NCI-H187 treated with DMSO at 0.1 percent for 48 hours (cell line): ENCODE measurements at regions not wholly inside any gene's neighbourhood (a gene's known extent, or its start where the extent isn't known, plus 50 kb on each side); places are given as distances from the start of the nearest gene placed in this dataset.

ENCODE experiments used
- DNase-seq: peaks from one replicate; lab custom pipeline; 2025; lab: John Stamatoyannopoulos, UW

DNA sequence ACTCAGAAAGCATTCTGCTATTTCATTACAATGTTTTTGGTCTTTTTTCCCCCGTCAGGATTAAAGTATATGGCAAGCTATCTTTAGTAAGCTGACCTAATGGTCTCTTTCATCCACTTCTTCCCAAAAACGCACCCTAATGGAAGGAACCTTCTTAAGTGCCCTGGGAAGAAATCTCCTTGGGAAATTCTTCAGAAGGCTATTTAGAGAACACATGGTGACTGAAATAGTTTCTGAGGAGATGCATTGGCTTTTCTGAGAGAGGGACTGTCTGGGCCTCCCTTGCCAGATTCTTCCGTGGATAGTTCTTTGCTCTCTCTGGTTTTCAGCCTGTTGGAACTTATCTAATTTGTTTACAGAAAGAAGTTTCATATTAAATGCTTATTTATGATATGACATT lies 524.1 kb upstream of the MEF2C start:
- no peak for DNase-seq

DNA sequence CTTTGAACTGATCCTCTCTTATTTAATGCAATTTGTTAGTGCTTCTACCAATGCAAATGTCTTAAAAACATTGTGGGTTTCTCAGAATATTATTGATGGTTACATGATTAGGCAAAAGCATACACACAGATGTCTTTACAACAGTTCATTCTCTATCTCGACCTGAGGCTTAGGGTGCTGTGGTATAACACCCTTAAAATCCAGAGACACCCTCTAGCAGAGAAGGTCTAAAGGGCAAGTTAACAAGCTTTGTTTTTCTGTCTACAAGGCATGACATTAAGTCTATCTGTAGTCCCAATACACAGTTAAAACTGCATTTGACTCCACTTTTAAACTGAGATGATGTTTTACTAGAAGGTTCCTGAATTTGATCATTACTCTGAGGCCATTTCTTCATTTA lies 518.7 kb upstream of the MEF2C start:
- DNase-seq: no peak

DNA sequence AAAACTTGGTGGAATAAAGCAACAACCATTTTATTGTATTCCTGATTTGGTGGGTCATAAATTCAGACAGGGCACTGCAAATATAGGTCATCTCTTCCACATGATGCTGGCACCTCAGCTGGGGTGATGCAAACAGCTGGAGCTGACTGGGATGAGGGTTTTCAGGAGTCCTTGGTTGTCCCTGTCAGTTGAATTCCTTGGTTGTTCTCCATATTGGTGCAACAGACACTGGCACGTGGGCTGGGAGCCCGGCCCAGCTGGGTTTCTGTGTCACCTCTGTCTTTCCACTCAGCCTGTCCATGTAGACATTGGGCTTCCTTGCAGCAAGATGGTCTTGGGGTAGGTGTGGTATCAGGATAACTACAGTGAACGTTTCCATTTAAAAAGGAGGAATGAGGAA lies 518.0 kb upstream of the MEF2C start:
- no peak for DNase-seq

DNA sequence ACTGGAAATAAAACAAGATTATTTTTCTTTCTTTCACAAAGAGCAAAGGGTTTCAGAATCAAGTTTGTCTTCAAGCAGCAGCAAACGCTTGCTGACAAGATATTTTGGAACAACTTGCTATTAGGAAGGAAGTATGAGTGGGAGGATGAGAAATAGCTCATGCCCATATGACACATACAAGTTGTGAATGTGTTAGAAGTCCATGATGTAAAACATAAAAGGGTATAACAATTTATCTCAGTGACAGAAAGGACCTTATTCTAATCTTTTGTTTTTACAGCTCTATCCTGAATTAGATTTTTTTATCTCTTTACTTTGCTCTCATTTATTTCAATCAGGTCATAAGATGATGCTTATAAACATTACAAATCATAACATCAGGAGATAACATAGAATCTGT lies 516.6 kb upstream of the MEF2C start:
- DNase-seq: no peak

DNA sequence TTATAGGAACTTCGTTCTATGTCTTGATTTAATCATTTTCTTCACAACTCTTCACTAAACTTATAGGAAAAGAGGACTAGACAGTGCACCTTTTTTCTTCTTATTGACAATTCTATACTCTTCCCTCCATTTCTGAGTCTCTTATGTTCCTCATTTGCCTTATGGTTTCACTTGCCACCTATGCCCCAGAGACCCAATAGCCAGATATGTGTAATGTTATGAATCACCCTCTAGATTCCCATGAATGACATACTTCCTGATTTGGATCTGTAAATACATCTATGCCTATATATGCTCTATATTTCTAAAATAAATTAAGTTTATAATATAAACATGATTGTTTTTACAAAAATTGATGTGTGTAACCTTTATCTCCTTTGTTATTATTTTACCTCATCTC lies 514.1 kb upstream of the MEF2C start:
- DNase-seq: no peak

DNA sequence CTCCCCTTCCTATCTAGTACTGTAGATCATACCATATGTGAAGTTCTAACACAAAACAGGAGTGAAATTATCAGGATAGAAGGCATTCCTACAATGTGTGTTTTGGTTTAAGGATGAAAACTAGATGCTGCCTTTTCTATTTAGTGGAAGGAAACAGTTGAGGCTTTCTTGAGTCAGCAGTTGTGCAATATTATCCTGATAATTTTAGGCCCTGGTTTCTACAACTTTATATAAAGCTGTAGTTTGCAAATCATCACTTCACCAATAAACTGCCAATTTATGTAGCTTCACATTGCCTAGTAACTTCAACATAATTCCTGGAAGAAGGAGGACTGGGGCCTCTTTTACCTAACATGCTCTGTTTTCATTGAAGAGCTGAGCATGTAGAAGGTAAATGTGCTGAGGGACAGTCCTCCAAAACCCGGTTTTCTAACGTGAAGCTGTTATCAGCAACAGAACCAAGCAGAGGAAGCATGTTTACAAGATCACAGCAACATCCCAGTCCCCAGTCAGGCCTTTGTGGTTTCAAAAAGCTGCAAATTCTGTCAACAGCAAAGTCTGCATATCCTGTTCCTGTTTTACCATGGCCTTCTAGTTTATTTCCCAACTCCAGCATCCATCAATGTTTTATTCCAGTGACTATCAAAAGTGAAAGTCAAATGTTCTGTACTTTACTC lies 513.4 kb upstream of the MEF2C start:
- DNase-seq: no peak

DNA sequence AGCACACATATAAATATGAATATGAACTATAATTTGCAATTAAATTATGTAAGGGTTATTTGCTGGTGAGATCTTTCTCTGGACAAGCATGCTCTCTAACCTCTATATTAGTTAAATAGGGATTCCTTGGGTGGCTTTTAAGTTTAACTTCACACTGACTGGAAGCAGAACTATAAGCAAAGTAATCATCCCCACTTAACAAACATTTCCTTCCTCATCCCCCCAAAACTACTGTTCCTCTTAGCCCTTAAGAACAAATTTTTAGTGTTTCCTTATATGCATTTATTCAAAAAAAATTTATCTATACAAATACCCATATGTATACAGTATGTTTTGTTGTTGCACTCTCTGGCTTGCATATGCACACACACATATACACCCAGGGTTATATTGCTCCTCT lies 512.1 kb upstream of the MEF2C start:
- DNase-seq: no peak

DNA sequence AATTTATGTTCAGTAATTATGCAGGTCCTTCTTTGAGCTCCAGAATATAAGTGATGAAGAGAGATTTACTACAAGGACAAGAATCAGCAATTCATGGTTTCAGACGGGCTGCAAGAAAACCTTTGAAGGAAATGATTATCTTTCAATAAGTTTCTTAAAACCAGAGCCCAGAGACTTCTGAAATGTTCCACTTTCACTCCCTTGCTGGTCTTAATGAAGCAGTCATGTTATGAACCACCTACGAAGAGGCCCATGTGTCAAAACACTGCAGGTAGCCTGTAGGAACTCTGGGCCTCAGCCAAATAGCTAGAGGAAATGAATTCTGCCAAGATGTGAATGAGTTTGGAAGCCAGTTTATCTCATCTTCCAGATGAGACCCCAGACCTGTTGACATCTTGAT lies 505.9 kb upstream of the MEF2C start:
- DNase-seq: no peak

DNA sequence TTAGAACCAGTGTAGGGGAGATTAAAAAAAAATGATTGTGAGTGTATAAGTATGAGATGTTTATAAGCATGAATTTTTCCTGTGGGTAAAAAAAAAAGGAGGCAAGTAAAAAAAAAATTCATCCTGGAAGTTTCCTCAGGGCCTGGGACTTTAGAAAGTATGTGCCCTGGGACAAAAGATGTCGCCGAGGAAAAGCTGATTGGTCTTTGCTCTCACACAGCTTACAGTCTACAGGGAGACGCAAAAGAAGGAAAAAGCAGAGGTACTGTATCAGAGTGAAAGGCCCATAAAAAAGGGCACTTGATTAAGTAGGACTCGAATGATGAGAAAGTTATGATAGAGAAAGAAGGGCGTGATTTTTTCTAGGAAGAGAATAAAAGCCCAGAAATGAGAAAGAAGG lies 501.4 kb upstream of the MEF2C start:
- no peak for DNase-seq

DNA sequence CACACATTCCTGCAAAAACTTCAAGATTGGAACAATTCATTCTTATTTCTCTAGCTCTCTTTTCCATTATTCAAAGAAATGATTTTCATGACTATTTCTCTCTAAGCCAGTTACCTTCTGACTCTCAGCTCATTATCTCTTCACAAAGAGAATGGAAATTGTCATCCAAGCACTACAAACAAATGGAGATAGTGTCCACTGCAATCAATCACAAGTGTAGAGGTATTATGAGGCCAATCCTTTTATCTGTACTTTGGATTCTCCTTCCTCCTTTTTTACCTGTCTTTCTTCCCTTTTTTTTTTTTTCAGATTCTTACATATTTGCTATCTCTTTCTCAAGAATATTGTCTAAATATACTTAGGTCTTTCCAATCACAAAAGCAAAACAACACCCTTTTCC lies 497.7 kb upstream of the MEF2C start:
- no peak for DNase-seq

DNA sequence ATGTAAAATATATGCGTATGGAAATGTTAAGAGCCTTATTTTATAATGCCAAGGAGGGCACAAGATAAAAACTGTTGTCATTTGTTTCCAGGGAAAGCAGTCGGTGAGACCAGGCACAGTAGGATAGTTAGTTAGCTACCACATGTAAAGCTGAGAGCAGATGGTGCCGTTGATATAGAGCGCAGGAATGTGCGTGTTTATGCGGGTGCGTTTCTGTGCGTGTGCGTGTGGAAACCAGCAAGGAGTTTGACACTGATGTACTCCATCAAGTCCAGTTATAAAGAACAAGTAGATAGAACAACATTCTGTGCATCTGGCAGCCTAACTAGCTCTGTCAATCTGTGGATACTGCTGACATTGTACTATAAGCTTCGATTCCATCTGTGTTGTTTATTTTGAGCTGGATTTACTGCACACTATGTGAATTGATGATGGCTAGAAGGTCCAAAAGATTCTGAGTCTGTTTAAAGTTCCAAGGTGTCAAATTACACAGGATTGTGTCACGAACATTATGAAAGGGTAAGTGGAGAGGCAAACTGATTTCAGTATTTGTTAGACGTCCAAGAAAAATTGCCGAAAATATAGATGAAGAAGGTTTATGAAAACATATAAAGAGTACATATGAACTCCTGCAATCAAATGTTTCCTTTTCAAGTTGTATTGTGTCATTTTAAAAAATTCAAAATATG lies 494.9 kb upstream of the MEF2C start:
- DNase-seq: no peak

DNA sequence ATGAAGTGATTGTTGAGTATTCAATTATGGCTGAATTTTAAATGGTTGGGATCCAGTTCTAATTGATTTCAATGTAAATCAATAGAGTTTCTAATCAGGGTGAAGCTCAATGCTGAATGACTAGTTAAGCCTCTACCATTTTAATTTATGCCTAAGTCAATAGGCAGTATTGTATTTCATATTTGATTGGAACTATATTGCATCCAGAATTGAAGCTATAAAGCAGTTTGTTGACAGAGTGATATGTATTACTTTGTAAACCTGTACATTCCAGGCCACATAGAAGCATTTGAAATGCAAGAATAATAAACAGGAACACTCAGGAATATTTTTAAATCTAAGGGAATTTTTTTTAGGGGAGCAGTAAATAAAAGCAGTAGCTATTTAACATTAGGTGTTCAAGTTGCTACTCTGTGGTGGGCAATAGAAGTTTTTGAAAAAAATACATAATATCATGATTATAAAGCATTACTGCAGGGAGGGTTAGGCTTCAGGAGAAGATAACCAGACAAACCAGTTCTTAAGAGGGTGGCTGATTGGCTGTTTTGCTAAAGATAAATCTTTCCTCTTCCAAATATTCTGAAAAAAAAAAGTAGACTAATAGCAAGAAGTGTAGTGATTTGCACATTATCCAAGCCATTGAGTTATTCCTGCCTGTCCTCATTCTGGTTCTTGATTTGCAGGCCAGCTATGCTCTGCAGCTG lies 492.0 kb upstream of the MEF2C start:
- no peak for DNase-seq

DNA sequence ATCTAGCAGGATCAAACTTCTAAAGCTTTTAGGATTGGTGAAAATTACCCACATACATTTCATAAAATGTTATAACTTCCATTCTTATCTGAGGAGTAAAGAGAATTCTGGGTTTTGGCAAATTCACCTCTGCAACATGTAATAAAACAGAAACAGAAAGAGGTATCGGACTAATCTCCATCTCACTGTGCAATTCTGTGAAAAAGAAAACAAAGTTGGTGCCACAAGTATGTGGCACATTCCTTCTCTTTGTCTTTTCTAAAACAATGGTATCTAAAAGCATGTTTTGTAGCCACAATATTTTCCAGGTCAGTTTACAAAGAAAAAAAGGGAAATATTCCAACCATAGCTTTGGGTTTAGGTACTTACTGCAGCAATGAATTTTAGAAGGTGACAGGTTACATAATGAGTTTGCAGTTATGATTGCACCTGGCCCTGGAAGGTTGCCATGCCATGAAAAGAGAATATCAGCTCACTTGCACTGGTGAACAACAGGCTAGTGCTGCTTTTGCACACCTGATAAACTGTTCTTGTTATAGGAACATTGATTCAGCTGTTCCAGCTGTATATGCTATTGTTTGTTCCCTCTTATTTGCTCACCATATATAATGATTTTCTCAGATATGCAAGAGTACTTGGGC lies 491.3 kb upstream of the MEF2C start:
- DNase-seq: no peak

DNA sequence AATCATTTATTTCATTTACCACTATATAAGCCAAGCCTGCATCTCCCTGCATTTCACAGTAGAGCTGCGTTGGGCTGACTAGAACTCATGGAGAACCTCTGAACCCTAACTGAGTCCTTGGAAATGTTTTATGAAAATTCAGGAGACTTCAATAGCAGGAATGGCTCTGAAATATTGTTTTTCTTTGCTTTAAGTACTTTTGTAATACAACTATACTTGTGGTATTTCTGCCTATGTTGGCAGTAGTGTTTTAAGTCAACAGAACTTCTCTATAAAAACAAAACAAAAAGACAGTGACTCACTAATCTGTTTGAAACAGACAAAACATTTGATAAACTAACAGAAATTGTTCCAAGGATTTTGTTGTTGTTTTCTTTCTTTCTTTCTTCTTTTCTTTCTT lies 489.2 kb upstream of the MEF2C start:
- DNase-seq: no peak

DNA sequence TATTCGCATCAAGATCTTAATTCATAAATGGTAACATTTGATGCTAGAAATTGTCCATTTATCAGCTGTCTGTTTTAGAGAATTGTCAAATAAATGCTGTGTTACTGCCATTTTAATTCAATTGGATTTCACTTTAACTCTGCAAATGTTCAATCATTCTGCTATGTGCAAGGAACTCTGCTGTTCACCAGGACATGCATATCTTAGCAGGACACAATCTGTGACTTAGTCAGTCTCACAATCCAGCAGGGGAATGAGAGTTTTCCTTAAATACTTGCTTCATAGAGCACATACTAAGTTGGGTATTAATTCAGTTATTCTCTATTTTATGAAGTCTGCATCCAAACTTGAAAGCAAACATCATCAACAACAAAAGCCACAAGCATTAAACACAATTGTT lies 488.7 kb upstream of the MEF2C start:
- no peak for DNase-seq

DNA sequence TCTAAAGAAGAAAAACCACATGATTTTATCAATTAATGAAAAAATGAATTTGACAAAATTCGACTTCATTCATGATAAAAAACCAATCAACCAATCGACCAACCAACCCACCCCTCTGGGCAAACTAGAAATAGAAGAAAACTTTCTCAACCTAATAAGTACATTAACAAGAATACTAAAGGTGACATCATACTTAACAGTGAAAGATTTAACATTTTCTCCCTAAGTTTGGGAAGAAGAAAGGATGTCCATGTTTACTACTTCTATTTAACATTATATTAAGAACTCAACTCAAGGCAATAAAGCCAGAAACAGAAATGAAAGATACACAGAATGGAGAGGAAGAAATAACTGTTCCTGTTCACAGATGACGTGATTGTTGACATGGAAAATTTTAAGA lies 476.1 kb upstream of the MEF2C start:
- no peak for DNase-seq

DNA sequence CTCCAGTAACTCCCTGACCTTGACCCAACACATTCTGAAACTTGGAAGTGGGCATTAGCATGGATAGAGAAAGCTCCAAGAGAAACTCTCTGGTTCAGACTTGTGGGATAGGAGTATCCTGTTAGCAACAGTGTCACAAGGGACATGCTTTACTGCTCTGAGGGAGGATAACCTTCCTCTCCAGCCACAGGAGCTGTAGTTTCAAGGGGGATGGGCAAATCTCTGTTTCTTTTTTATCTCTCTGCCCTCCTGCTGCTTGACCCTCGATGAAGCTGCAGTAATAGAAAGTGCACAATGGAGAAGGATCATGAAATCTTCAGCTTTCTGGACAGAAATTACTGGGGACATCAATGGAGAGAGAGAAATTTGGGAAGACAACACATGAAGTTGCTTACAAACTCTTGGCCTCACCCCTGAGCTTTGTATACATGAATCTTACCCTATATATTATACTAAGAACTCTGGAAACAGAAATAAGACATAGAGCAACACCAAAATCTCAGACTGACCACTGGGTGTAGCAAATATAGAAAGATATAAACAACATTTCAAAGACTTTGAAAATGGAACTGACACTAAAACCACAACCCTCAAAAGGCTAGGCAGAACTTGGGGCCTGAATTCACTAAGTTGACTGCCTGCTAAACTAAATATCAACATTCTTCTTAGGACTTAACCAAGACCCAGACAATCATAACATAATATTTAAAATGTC lies 471.0 kb upstream of the MEF2C start:
- no peak for DNase-seq

DNA sequence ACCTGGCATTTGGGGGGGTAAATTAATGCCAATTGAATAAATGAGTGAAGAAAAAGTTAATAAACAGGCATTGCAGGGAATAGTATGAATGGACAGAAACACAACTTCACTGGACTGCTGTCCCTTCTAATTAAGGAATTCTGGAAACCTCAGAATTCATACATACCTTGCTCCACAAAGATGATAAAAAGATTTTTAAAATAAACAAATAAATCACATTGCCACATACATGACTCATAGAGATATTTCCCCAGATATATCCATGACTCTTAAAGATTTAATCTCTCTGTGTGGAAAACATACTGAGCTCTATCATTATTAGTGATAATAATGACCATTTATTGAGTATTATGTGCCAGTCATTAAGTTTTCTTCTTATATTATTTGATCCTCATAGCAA lies 469.0 kb upstream of the MEF2C start:
- no peak for DNase-seq

DNA sequence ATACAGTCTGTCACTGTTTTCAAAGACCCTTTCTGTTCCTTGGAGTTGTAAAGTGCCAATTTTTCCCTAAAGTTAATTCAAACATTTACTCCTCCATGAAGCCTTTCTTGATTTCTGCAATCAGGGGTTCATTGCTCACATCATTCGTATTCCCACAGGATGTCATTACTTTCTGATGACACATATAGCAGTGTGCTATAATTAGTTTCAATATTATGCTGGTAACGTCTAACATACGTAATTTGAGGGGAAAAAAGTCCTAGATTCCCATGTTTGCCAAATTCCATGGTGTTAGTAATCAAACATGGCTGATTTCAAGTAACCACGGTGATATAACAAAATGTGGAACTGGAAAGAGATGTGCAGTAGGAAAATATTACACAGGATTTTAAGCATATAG lies 468.2 kb upstream of the MEF2C start:
- no peak for DNase-seq

DNA sequence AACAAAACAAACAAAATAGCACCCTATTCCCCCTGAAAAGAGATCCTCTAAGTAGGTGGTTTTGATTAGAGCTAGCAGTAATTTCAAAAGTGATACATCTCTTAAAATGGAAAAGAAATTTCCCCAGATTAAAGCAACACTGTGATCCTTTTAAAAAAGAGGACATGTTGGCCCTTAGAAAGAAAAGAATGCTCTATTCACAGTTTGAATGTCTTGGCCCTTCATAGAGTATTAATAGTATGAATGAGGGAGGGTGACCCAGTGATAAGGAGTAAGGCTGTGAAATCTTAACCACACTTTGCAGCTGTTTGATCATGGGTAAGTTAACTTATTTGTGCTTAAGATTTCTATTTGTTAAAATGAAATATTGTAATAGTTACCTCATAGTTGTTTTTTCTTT lies 467.7 kb upstream of the MEF2C start:
- DNase-seq: no peak

DNA sequence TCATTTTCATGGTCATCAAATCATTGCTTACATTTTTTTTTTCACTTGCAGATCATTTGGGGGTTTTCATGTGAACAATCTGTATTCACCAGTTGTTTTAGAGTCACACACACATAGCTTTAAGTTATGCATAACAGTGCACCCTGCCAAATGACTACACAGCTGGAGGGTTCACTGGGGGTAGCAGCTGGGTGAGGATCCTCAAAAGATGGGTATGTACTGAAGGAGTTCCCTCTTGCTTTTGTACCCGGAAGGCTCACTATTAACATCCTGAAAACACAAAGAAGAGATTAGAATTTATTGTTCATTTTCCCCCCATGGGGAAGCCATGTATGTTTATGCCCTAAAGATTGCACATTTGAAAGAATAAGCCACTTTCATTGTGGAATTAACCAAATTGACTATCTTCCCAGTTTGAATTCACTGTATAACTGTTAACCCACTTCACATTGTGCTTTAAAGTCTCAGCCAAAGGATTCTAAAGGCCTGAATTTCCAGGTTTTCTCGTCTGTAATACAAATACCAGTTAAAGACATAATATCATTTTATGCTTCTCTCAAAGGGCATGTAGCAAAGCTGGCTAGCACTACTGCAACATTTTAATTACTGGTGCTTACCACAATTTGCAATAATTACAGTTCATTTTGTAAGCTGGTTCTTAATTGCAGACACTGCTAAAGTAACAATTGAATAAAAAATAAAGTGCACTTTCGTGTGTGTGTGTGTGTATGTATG lies 466.4 kb upstream of the MEF2C start:
- DNase-seq: no peak

DNA sequence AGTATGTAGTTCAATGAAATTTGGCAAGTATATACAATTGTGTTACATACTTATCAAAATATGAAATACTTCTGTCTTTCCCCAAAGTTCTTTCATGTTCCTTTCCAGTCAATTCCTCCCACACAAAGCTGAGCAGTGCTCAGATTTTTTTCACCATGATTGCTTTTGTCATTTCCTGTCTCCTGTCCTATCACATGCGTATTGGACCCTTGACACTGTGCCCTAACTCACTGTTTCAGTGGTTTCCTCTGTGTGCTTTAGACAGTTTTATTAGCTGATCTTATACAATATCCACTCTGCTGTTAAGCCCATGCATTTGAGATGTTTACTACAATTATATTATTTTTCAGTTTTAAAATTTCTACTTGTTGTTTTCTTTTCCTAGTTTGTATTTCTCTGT lies 463.6 kb upstream of the MEF2C start:
- no peak for DNase-seq
